ENCODE measurements at regions not wholly inside any gene's neighbourhood (a gene's known extent, or its start where the extent isn't known, plus 50 kb on each side); places are given as distances from the start of the nearest gene placed in this dataset.

- TF ChIP-seq REST (IDR thresholded peaks at IDR 0.05) (peak; percentile 44), RXRA (IDR thresholded peaks at IDR 0.05) (peak; percentile 81 to 84), ATF3 (IDR thresholded peaks at IDR 0.05) (peak; percentile 67), CTCF (IDR thresholded peaks at IDR 0.05; ENCODE audit: low read depth, low read length, missing input control) (no peak), HNF4G (IDR thresholded peaks at IDR 0.05) (peak; percentile 81), HNF4A (conservative IDR thresholded peaks at IDR 0.05) (peak; percentile 97 to 99), EGR1 (IDR thresholded peaks at IDR 0.05; ENCODE audit: low read depth in 2 of 2) (no peak), SP1 (IDR thresholded peaks at IDR 0.05) (peak; percentile 86), TAF1 (conservative IDR thresholded peaks at IDR 0.05) (peak; percentile 22), JUND (IDR thresholded peaks at IDR 0.05) (peak; percentile 74 to 83), YY1 (IDR thresholded peaks at IDR 0.05) (peak; percentile 90), ZBTB33 (IDR thresholded peaks at IDR 0.05) (peak; percentile 38), FOXA2 (IDR thresholded peaks at IDR 0.05) (no peak), FOXA1 (IDR thresholded peaks at IDR 0.05) (peak; percentile 57), RAD21 (IDR thresholded peaks at IDR 0.05) (peak; percentile 40 to 51), MAX (IDR thresholded peaks at IDR 0.05) (peak; percentile 78), NR2F2 (IDR thresholded peaks at IDR 0.05) (no peak), GABPA (IDR thresholded peaks at IDR 0.05 in 1 of 2, conservative IDR thresholded peaks at IDR 0.05 in 1 of 2) (no peak)
- WGBS: 48% methylated on average over 18 of the region's 18 CpGs
- H3K4me3 ChIP-seq (ENCODE audit: low read depth in 1 of 3, low read length in 3 of 3): no peak overlapping the region
- no peaks in the 10 kb centered on the region for H3K36me3 ChIP-seq (ENCODE audit: control insufficient read depth in 4 of 4, insufficient read depth in 3 of 4, low read depth in 1 of 4, low read length in 3 of 4)
- peak overlapping the region in 1 of 2 donors; percentile 71 for H3K9ac ChIP-seq (ENCODE audit: low read depth in 1 of 2, low read length in 2 of 2)
- no peaks in the 10 kb centered on the region for H3K9me3 ChIP-seq (ENCODE audit: control insufficient read depth in 4 of 4, low read length in 3 of 4)
- no peaks in the 10 kb centered on the region for H3K27me3 ChIP-seq (ENCODE audit: control insufficient read depth in 4 of 4, insufficient read depth in 4 of 4, low read length in 3 of 4)
- peak overlapping the region; percentile 68 to 90 for H3K27ac ChIP-seq (ENCODE audit: low read depth in 1 of 2, low read length in 2 of 2)
- peaks cover 4 to 43% (median 22%) of the 10 kb centered on the region in 4 donors for H3K4me1 ChIP-seq (ENCODE audit: control insufficient read depth in 4 of 4, insufficient read depth in 4 of 4, low read length in 3 of 4)
- no peak for DNase-seq (ENCODE audit: low spot score)
These were observed 68.6 kb upstream of the ERRFI1 start for GRCh38 chr1:8094481-8095241.
